Endothelial cell of umbilical vein (primary cell): ENCODE measurements at regions not wholly inside any gene's neighbourhood (a gene's known extent, or its start where the extent isn't known, plus 50 kb on each side); places are given as distances from the start of the nearest gene placed in this dataset.

ENCODE experiments used
- BruUV-seq: library from RNA; stranded (reverse); fragments of 400-500 nt; replicated peaks from 2 replicates; lab custom pipeline; 2021; lab: Mats Ljungman, UMichigan
- CTCF ChIA-PET: fragments of 300-600, 350-600 bp; sonication (Branson Sonifier 250); formaldehyde crosslinking; loops from one replicate; lab custom pipeline; 2021; ENCODE audit warnings: antibody characterized with exemption, inconsistent platforms; lab: Charles Lee
- POLR2A ChIA-PET: fragments of 300-600, 350-600 bp; sonication (Branson Sonifier 250); formaldehyde crosslinking; loops from one replicate; lab custom pipeline; 2021; ENCODE audit warnings: antibody characterized with exemption, inconsistent platforms; lab: Charles Lee
- DNase-seq: peaks from one replicate; pipeline ENCODE4 v3.0.0-alpha.2; 2011; ENCODE audit warnings: low read depth, low spot score
- FAIRE-seq: peaks from 2 replicates; lab custom pipeline; 2011; peaks lifted over from hg19 to GRCh38; lab: Jason Lieb, UNC
- H2AFZ ChIP-seq: 2 replicates; pipeline ENCODE4 v1.6.0; 2012; ENCODE audit warnings: low read depth, low read length, control low read depth, inconsistent platforms
- H3K27ac ChIP-seq: 2 replicates; pipeline ENCODE4 v1.5.1; 2011; ENCODE audit warnings: low read depth, mild to moderate bottlenecking, control low read depth, low read length, moderate library complexity; ENCODE audit not compliant: insufficient read depth
- H3K27me3 ChIP-seq, 2 experiments: 2 replicates each; pipeline versions ENCODE4 v1.6.0 to v1.6.1; 2011; ENCODE audit warnings: low read length in 2 of 2, mixed read lengths in 1 of 2; ENCODE audit not compliant: control insufficient read depth in 2 of 2, insufficient read depth in 2 of 2
- H3K36me3 ChIP-seq, 2 experiments: 2 replicates in 1 of 2; 3 replicates in 1 of 2; pipeline ENCODE4 v1.5.1; 2011; ENCODE audit warnings: low read length in 2 of 2, mild to moderate bottlenecking in 1 of 2, moderate library complexity in 1 of 2; ENCODE audit not compliant: control insufficient read depth in 2 of 2, insufficient read depth in 2 of 2; ENCODE audit errors: extremely low read depth in 1 of 2
- H3K4me1 ChIP-seq: 3 replicates; pipeline ENCODE4 v1.5.1; 2011; ENCODE audit warnings: mild to moderate bottlenecking, low read length; ENCODE audit not compliant: control insufficient read depth, insufficient read depth; ENCODE audit errors: extremely low read depth
- H3K4me2 ChIP-seq: 2 replicates; pipeline ENCODE4 v1.6.1; 2011; ENCODE audit warnings: low read length, control low read depth, mixed read lengths; ENCODE audit not compliant: insufficient read depth
- H3K4me3 ChIP-seq, 3 experiments: fragments of 200-600 bp in 1 of 3; sonication (generic), shearing (Covaris generic) in 1 of 3; replicated peaks in 1 of 3; 2 replicates each; pipeline ENCODE4 v1.5.1; 2011 to 2016; ENCODE audit warnings: control low read depth in 3 of 3, low read length in 3 of 3, mild to moderate bottlenecking in 2 of 3, inconsistent platforms in 1 of 3, low read depth in 1 of 3, moderate library complexity in 1 of 3; ENCODE audit not compliant: insufficient read depth in 1 of 3
- H3K79me2 ChIP-seq: 2 replicates; pipeline ENCODE4 v1.6.0; 2012; ENCODE audit warnings: low read length, inconsistent platforms; ENCODE audit not compliant: control insufficient read depth, insufficient read depth
- H3K9ac ChIP-seq: replicated peaks from 2 replicates; pipeline ENCODE3; 2011; ENCODE audit warnings: low read length, control low read depth; ENCODE audit not compliant: insufficient read depth; ENCODE audit errors: extremely low read depth
- H3K9me1 ChIP-seq: replicated peaks from 3 replicates; pipeline ENCODE4 v1.6.0; 2011; ENCODE audit warnings: mild to moderate bottlenecking, low read length; ENCODE audit not compliant: control insufficient read depth, insufficient read depth; ENCODE audit errors: extremely low read depth
- H3K9me3 ChIP-seq: replicated peaks from 2 replicates; pipeline ENCODE4 v1.5.1; 2012; ENCODE audit warnings: low read length, inconsistent platforms; ENCODE audit not compliant: control insufficient read depth, insufficient read depth
- H4K20me1 ChIP-seq: replicated peaks from 2 replicates; pipeline ENCODE3; 2011; ENCODE audit warnings: mild to moderate bottlenecking, low read length; ENCODE audit not compliant: control insufficient read depth, insufficient read depth; ENCODE audit errors: extremely low read depth
- EZH2 ChIP-seq: IDR thresholded peaks from 2 replicates; pipeline ENCODE4 v1.6.1; 2012; ENCODE audit warnings: borderline replicate concordance, low read depth, mild to moderate bottlenecking, moderate library complexity, low read length, inconsistent platforms; ENCODE audit not compliant: severe bottlenecking
- FOS ChIP-seq: IDR thresholded peaks from 2 replicates; pipeline ENCODE4 v1.6.1; 2011; ENCODE audit warnings: mild to moderate bottlenecking, low read length, moderate library complexity, borderline replicate concordance; ENCODE audit not compliant: insufficient read depth
- GATA2 ChIP-seq: IDR thresholded peaks from 2 replicates; pipeline ENCODE4 v1.7.0; 2011; ENCODE audit warnings: low read depth, mild to moderate bottlenecking, moderate library complexity, mixed read lengths, low read length; ENCODE audit not compliant: insufficient read length, insufficient read depth
- JUN ChIP-seq: IDR thresholded peaks from 2 replicates; pipeline ENCODE4 v1.6.1; 2011; ENCODE audit warnings: borderline replicate concordance, low read depth; ENCODE audit not compliant: insufficient read length, insufficient read depth
- MYC ChIP-seq: IDR thresholded peaks from one replicate; pipeline ENCODE4 v1.6.1; 2011; ENCODE audit warnings: mild to moderate bottlenecking, low read depth, low read length
- POLR2A ChIP-seq: IDR thresholded peaks from 2 replicates; pipeline ENCODE4 v1.6.1; 2012; ENCODE audit warnings: low read depth, mild to moderate bottlenecking, control low read depth, low read length
- POLR2AphosphoS5 ChIP-seq: IDR thresholded peaks from 2 replicates; pipeline ENCODE4 v1.6.1; 2012; ENCODE audit warnings: low read depth, mild to moderate bottlenecking, control low read depth, low read length, moderate library complexity; ENCODE audit not compliant: insufficient read depth
- dilution Hi-C: fragments of 300-500 bp; cut with MboI; formaldehyde crosslinking; loops from one replicate; pipeline ENCODE4 v1.15.0; 2019; ENCODE audit warnings: low sequenced_read_pairs; ENCODE audit not compliant: extremely low pct_ligation_motif_present
- intact Hi-C: fragments of 100-400 bp; cut with micrococcal nuclease; formaldehyde crosslinking; loops from one replicate; pipeline ENCODE4 v1.10.0; 2022
- TF ChIP-seq, protein P1 (sequence below), 2 donors: IDR thresholded peaks; 1 replicate in 1 of 2; 2 replicates in 1 of 2; pipeline ENCODE4 v1.5.1; 2011; ENCODE audit warnings: low read length in 2 of 2, mild to moderate bottlenecking in 2 of 2, moderate library complexity in 2 of 2, control low read depth in 1 of 2, inconsistent platforms in 1 of 2, low read depth in 1 of 2; ENCODE audit not compliant: insufficient read depth in 1 of 2; ENCODE audit errors: extremely low read depth in 1 of 2
- TF ChIP-seq, protein P2 (sequence below): IDR thresholded peaks from 2 replicates; pipeline ENCODE4 v1.6.1; 2011; ENCODE audit not compliant: insufficient read depth, insufficient read length

DNA sequence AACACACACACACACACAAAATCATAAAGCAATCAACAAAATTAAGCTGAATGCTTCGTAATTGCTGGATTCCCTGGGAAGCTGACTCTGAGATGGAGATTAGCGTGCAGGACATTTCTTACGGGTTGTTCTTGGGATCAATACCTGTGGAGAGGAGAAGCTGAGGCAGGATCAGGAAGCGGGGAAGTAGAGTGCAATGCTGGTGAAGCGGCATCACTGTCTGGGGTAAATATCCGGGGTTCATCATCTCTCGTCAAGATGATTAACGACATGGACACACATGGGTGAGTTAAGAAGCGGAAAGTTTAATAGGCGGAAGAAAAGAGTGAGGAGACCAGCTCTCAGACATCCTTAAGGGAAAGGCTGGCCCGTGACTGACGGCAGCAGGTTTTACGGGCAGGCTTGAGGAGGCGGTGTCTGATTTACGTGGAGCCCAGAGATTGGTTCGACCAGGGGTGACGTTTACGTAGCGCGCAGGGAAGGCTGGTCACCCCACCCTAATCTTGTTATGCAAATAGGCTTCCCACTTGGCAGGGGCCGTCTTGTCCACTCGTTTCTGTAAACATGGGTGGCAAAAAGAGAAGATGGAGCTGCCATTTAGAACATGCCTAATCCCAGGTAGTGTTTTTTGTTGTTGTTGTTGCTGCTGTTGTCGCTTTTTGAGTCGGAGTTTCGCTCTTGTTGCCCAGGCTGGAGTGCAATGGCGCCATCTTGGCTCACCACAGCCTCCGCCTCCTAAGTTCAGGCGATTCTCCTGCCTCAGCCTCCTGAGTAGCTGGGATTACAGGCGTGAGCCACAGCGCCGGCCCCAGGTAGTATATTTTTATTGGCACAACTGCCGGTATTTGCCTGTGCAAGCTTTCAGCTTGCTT is 135.6 kb upstream of the KCNJ15 start:
- POLR2A ChIA-PET = no interaction called here
- H3K36me3 ChIP-seq = no peaks in the 10 kb centered on the region
- BruUV-seq = no TSS peak
- no peaks in the 10 kb centered on the region for H3K79me2 ChIP-seq
- CTCF ChIA-PET = interaction anchor here (0.9 kb wide), 1 partner anchor 63 kb away, joined by 3 read pairs; no protein-coding TSS in a partner anchor
- dilution Hi-C loops = no loop called here
- TF ChIP-seq, protein P1, sequence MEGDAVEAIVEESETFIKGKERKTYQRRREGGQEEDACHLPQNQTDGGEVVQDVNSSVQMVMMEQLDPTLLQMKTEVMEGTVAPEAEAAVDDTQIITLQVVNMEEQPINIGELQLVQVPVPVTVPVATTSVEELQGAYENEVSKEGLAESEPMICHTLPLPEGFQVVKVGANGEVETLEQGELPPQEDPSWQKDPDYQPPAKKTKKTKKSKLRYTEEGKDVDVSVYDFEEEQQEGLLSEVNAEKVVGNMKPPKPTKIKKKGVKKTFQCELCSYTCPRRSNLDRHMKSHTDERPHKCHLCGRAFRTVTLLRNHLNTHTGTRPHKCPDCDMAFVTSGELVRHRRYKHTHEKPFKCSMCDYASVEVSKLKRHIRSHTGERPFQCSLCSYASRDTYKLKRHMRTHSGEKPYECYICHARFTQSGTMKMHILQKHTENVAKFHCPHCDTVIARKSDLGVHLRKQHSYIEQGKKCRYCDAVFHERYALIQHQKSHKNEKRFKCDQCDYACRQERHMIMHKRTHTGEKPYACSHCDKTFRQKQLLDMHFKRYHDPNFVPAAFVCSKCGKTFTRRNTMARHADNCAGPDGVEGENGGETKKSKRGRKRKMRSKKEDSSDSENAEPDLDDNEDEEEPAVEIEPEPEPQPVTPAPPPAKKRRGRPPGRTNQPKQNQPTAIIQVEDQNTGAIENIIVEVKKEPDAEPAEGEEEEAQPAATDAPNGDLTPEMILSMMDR (IDR thresholded peaks at IDR 0.05; ENCODE audit: extremely low read depth in 1 of 2, insufficient read depth in 1 of 2, low read depth in 1 of 2, low read length in 2 of 2) = no peak
- TF ChIP-seq POLR2A (no peak), POLR2AphosphoS5 (no peak), EZH2 (no peak), MYC (no peak), JUN (no peak), FOS (no peak), GATA2 (no peak)
- TF ChIP-seq, protein P2, sequence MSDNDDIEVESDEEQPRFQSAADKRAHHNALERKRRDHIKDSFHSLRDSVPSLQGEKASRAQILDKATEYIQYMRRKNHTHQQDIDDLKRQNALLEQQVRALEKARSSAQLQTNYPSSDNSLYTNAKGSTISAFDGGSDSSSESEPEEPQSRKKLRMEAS = no peak
- H3K9ac ChIP-seq = no peak overlapping the region
- DNase-seq (no peak), FAIRE-seq (no peak)
- no peaks in the 10 kb centered on the region for H3K9me3 ChIP-seq
- no peak overlapping the region for H3K27ac ChIP-seq
- H3K4me2 ChIP-seq = no peak overlapping the region
- H3K4me1 ChIP-seq = no peaks in the 10 kb centered on the region
- no peaks in the 10 kb centered on the region for H3K27me3 ChIP-seq
- H3K9me1 ChIP-seq = no peaks in the 10 kb centered on the region
- no peak overlapping the region for H3K4me3 ChIP-seq
- no peaks in the 10 kb centered on the region for H4K20me1 ChIP-seq
- no peak overlapping the region for H2AFZ ChIP-seq
- intact Hi-C loops = no loop called here
